ENCODE measurements at regions not wholly inside any gene's neighbourhood (a gene's known extent, or its start where the extent isn't known, plus 50 kb on each side); places are given as distances from the start of the nearest gene placed in this dataset.
"Not testable (repeated sequence)": the region's sequence is repeated elsewhere in the genome, so short reads cannot be mapped to it uniquely, and the experiment has no call there.

GRCh38 chr2:19098467-19099160 lies 259.8 kb downstream of the OSR1 start:
- H3K27ac ChIP-seq, result no peak overlapping the region
- no peaks in the 10 kb centered on the region for H3K36me3 ChIP-seq (ENCODE audit: control insufficient read depth, insufficient read depth, low read length)
- no peaks in the 10 kb centered on the region for H3K79me2 ChIP-seq
- no peak overlapping the region for H2AFZ ChIP-seq
- no peak for TF ChIP-seq CTCF (IDR thresholded peaks at IDR 0.05)
- H3K9ac ChIP-seq, result no peak overlapping the region
- no peaks in the 10 kb centered on the region for H3K4me1 ChIP-seq
- H3K4me3 ChIP-seq (ENCODE audit: low read depth, low read length), result no peak overlapping the region
- H3K9me3 ChIP-seq (ENCODE audit: control insufficient read depth, low read length), result no peaks in the 10 kb centered on the region
- no peaks in the 10 kb centered on the region for H3K27me3 ChIP-seq (ENCODE audit: control insufficient read depth, insufficient read depth, low read length)
- no peak overlapping the region for H3K4me2 ChIP-seq (ENCODE audit: low read length)

DNA sequence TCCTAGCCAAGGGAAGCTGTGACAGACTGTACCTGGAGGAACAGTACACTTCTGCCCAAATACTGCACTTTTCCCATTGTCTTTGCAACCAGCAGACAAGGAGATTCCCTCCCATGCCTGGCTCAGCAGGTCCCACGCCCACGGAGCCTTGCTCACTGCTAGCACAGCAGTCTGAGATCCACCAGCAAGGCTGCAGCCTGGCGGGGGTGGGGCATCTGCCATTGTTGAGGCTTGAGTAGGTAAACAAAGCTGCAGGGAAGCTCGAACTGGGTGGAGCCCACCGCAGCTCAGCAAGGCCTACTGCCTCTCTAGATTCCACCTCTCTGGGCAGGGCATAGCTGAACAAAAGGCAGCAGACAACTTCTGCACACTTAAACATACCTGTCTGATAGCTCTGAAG lies 268.9 kb downstream of the OSR1 start:
- not testable (repeated sequence) for H3K9ac ChIP-seq; H3K27me3 ChIP-seq (ENCODE audit: control insufficient read depth, insufficient read depth, low read length); H3K4me3 ChIP-seq (ENCODE audit: low read depth, low read length); H2AFZ ChIP-seq; H3K27ac ChIP-seq; H3K79me2 ChIP-seq; H3K9me3 ChIP-seq (ENCODE audit: control insufficient read depth, low read length); H3K4me2 ChIP-seq (ENCODE audit: low read length); H3K36me3 ChIP-seq (ENCODE audit: control insufficient read depth, insufficient read depth, low read length); H3K4me1 ChIP-seq

- Histone ChIP-seq H3K4me3 (ENCODE audit: low read depth, low read length) (no peak overlapping the region), H3K9ac (no peak overlapping the region), H3K27me3 (ENCODE audit: control insufficient read depth, insufficient read depth, low read length) (no peaks in the 10 kb centered on the region), H3K27ac (no peak overlapping the region), H3K36me3 (ENCODE audit: control insufficient read depth, insufficient read depth, low read length) (no peaks in the 10 kb centered on the region), H3K4me1 (no peaks in the 10 kb centered on the region), H3K4me2 (ENCODE audit: low read length) (no peak overlapping the region), H3K79me2 (no peaks in the 10 kb centered on the region), H3K9me3 (ENCODE audit: control insufficient read depth, low read length) (no peaks in the 10 kb centered on the region), H2AFZ (no peak overlapping the region)
- TF ChIP-seq CTCF (IDR thresholded peaks at IDR 0.05), result no peak
These were observed 272.2 kb downstream of the OSR1 start for GRCh38 chr2:19086231-19086651.

DNA sequence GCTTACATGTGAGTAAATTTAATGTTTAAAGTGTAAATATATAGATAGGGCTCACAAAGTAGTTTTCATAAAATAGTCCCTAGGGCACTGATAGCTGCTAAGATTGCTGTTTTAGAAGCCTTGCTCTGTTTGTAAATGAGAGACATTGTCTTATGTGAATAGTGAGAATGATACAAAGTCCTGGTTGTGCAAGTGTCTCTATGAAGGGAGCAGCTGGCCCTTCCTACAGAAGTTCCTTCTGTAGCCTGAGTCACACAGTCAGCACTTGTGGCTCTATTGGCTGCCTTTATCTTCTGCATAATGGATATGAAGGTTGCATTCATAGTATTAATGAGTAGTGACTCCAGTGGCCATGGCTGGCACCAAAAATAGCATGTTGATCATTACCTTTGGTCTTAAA lies 279.7 kb downstream of the OSR1 start:
- Histone ChIP-seq H3K4me3 (ENCODE audit: low read depth, low read length) (no peak overlapping the region), H3K4me2 (ENCODE audit: low read length) (no peak overlapping the region), H3K79me2 (no peaks in the 10 kb centered on the region), H2AFZ (no peak overlapping the region), H3K9ac (no peak overlapping the region), H3K36me3 (ENCODE audit: control insufficient read depth, insufficient read depth, low read length) (no peaks in the 10 kb centered on the region), H3K27me3 (ENCODE audit: control insufficient read depth, insufficient read depth, low read length) (no peaks in the 10 kb centered on the region), H3K4me1 (no peaks in the 10 kb centered on the region), H3K27ac (no peak overlapping the region), H3K9me3 (ENCODE audit: control insufficient read depth, low read length) (no peaks in the 10 kb centered on the region)
- TF ChIP-seq CTCF (IDR thresholded peaks at IDR 0.05), result no peak

GRCh38 chr2:19073522-19073921 lies 284.9 kb downstream of the OSR1 start:
- no peak overlapping the region for H3K27ac ChIP-seq
- TF ChIP-seq CTCF (IDR thresholded peaks at IDR 0.05), result no peak
- no peaks in the 10 kb centered on the region for H3K79me2 ChIP-seq
- H3K9me3 ChIP-seq (ENCODE audit: control insufficient read depth, low read length), result no peaks in the 10 kb centered on the region
- no peak overlapping the region for H3K4me2 ChIP-seq (ENCODE audit: low read length)
- no peaks in the 10 kb centered on the region for H3K36me3 ChIP-seq (ENCODE audit: control insufficient read depth, insufficient read depth, low read length)
- H3K9ac ChIP-seq, result no peak overlapping the region
- no peaks in the 10 kb centered on the region for H3K4me1 ChIP-seq
- no peaks in the 10 kb centered on the region for H3K27me3 ChIP-seq (ENCODE audit: control insufficient read depth, insufficient read depth, low read length)
- H2AFZ ChIP-seq, result no peak overlapping the region
- H3K4me3 ChIP-seq (ENCODE audit: low read depth, low read length), result no peak overlapping the region

All from parathyroid adenoma (tissue), 2 donors.